ENCODE measurements at regions not wholly inside any gene's neighbourhood (a gene's known extent, or its start where the extent isn't known, plus 50 kb on each side); places are given as distances from the start of the nearest gene placed in this dataset.

GRCh38 chr12:84632556-84632955 lies 280.0 kb downstream of the SLC6A15 start:
- Histone ChIP-seq H3K36me3 (no peaks in the 10 kb centered on the region), H3K9me3 (no peaks in the 10 kb centered on the region), H3K4me1 (no peaks in the 10 kb centered on the region), H3K27me3 (no peaks in the 10 kb centered on the region), H3K27ac (no peak overlapping the region), H3K4me3 (no peak overlapping the region)
- ATAC-seq (no peak), DNase-seq (no peak)
- no peak for TF ChIP-seq CTCF (IDR thresholded peaks at IDR 0.05)
- intact Hi-C loops (cut with DNase I): no loop called here

- no peak for TF ChIP-seq CTCF (IDR thresholded peaks at IDR 0.05)
Measured at GRCh38 chr12:84631020-84631419, 281.6 kb downstream of the SLC6A15 start.

GRCh38 chr12:84627593-84627992 lies 285.0 kb downstream of the SLC6A15 start:
- H3K27me3 ChIP-seq: no peaks in the 10 kb centered on the region
- no peak overlapping the region for H3K27ac ChIP-seq
- intact Hi-C loops (cut with DNase I): no loop called here
- DNase-seq: peak in 1 of 4 donors; percentile 17
- H3K9me3 ChIP-seq: no peaks in the 10 kb centered on the region
- TF ChIP-seq CTCF (IDR thresholded peaks at IDR 0.05): no peak
- no peaks in the 10 kb centered on the region for H3K4me1 ChIP-seq
- H3K36me3 ChIP-seq: no peaks in the 10 kb centered on the region
- ATAC-seq: no peak
- H3K4me3 ChIP-seq: no peak overlapping the region

More at GRCh38 chr12:84631020-84631419, 281.6 kb downstream of the SLC6A15 start:
- Histone ChIP-seq H3K36me3 (no peaks in the 10 kb centered on the region), H3K4me1 (no peaks in the 10 kb centered on the region), H3K4me3 (no peak overlapping the region), H3K27ac (no peak overlapping the region), H3K27me3 (no peaks in the 10 kb centered on the region), H3K9me3 (no peaks in the 10 kb centered on the region)
- intact Hi-C loops (cut with DNase I): no loop called here
- DNase-seq: no peak
- ATAC-seq: no peak

- Histone ChIP-seq H3K4me3 (no peak overlapping the region), H3K36me3 (no peaks in the 10 kb centered on the region), H3K27ac (no peak overlapping the region), H3K4me1 (no peaks in the 10 kb centered on the region), H3K9me3 (no peaks in the 10 kb centered on the region), H3K27me3 (no peaks in the 10 kb centered on the region)
- DNase-seq (no peak), ATAC-seq (no peak)
- intact Hi-C loops (cut with DNase I): no loop called here
- no peak for TF ChIP-seq CTCF (IDR thresholded peaks at IDR 0.05)
Measured at GRCh38 chr12:84624601-84625000, 288.0 kb downstream of the SLC6A15 start.

GRCh38 chr12:84619053-84619571 lies 293.5 kb downstream of the SLC6A15 start:
- intact Hi-C loops (cut with DNase I): no loop called here
- H3K4me1 ChIP-seq: no peaks in the 10 kb centered on the region
- no peak for TF ChIP-seq CTCF (IDR thresholded peaks at IDR 0.05)
- H3K27ac ChIP-seq: no peak overlapping the region
- H3K4me3 ChIP-seq: no peak overlapping the region
- H3K36me3 ChIP-seq: no peaks in the 10 kb centered on the region
- DNase-seq (no peak), ATAC-seq (no peak)
- no peaks in the 10 kb centered on the region for H3K9me3 ChIP-seq
- no peaks in the 10 kb centered on the region for H3K27me3 ChIP-seq
